Left ventricle myocardium inferior (tissue), 1 donor: ENCODE measurements at regions not wholly inside any gene's neighbourhood (a gene's known extent, or its start where the extent isn't known, plus 50 kb on each side); places are given as distances from the start of the nearest gene placed in this dataset.

Experiments
- DNase-seq: peaks from one replicate; pipeline ENCODE4 v3.0.0-alpha.2; 2020
- H3K27ac ChIP-seq: fragments of 200-600 bp; replicated peaks from 2 replicates; pipeline ENCODE4 v1.8.0; 2021
- H3K27me3 ChIP-seq: fragments of 200-600 bp; 2 replicates; pipeline ENCODE4 v1.8.0; 2021; ENCODE audit warnings: low read depth
- H3K36me3 ChIP-seq: fragments of 200-600 bp; 2 replicates; pipeline ENCODE4 v1.8.0; 2021
- H3K4me1 ChIP-seq: fragments of 200-600 bp; 2 replicates; pipeline ENCODE4 v1.8.0; 2021
- H3K4me3 ChIP-seq: fragments of 200-600 bp; 2 replicates; pipeline ENCODE4 v1.8.0; 2021; ENCODE audit warnings: mild to moderate bottlenecking, moderate library complexity
- H3K9me3 ChIP-seq: fragments of 200-600 bp; replicated peaks from 2 replicates; pipeline ENCODE4 v1.8.0; 2021
- CTCF ChIP-seq: fragments of 200-600 bp; IDR thresholded peaks from 2 replicates; pipeline ENCODE4 v1.8.0; 2021; ENCODE audit warnings: antibody characterized with exemption, mild to moderate bottlenecking, borderline replicate concordance
- intact Hi-C: fragments of 100-400 bp; cut with micrococcal nuclease; formaldehyde crosslinking; loops from one replicate; pipeline ENCODE4 v1.11.0; 2022
- donor health status: DM: no; HTN: yes; CAD: no; lungs with severe emphysema.

GRCh38 chr4:133592591-133592990 is 443.5 kb downstream of the PCDH10 start:
- H3K4me1 ChIP-seq: no peaks in the 10 kb centered on the region
- intact Hi-C loops: no loop called here
- H3K9me3 ChIP-seq: no peaks in the 10 kb centered on the region
- no peak for DNase-seq
- no peaks in the 10 kb centered on the region for H3K36me3 ChIP-seq
- H3K27ac ChIP-seq: no peak overlapping the region
- no peak for TF ChIP-seq CTCF
- no peak overlapping the region for H3K4me3 ChIP-seq
- no peaks in the 10 kb centered on the region for H3K27me3 ChIP-seq

- H3K4me1 ChIP-seq: no peaks in the 10 kb centered on the region
- no peaks in the 10 kb centered on the region for H3K9me3 ChIP-seq
- intact Hi-C loops: no loop called here
- H3K4me3 ChIP-seq: no peak overlapping the region
- H3K27ac ChIP-seq: no peak overlapping the region
- TF ChIP-seq CTCF: no peak
- H3K27me3 ChIP-seq: no peaks in the 10 kb centered on the region
- H3K36me3 ChIP-seq: no peaks in the 10 kb centered on the region
- no peak for DNase-seq
These were observed 443.0 kb downstream of the PCDH10 start for GRCh38 chr4:133592106-133592505.

- Histone ChIP-seq H3K9me3 (peaks cover 10% of the 10 kb centered on the region), H3K27ac (no peak overlapping the region), H3K4me3 (no peak overlapping the region), H3K4me1 (no peaks in the 10 kb centered on the region), H3K36me3 (no peaks in the 10 kb centered on the region), H3K27me3 (no peaks in the 10 kb centered on the region)
- no peak for TF ChIP-seq CTCF
- DNase-seq: no peak
- intact Hi-C loops: no loop called here
These were observed 439.2 kb downstream of the PCDH10 start for GRCh38 chr4:133588306-133588705.

- peaks cover 10% of the 10 kb centered on the region for H3K9me3 ChIP-seq
- no peak for DNase-seq
These were observed 436.2 kb downstream of the PCDH10 start for GRCh38 chr4:133585323-133585722.

GRCh38 chr4:133584714-133585113 is 435.6 kb downstream of the PCDH10 start:
- TF ChIP-seq CTCF: no peak
- intact Hi-C loops: no loop called here
- no peak overlapping the region for H3K4me3 ChIP-seq

More at GRCh38 chr4:133585323-133585722, 436.2 kb downstream of the PCDH10 start:
- intact Hi-C loops: no loop called here
- no peaks in the 10 kb centered on the region for H3K27me3 ChIP-seq
- H3K27ac ChIP-seq: no peak overlapping the region
- H3K36me3 ChIP-seq: no peaks in the 10 kb centered on the region
- H3K4me3 ChIP-seq: no peak overlapping the region
- no peak for TF ChIP-seq CTCF
- no peaks in the 10 kb centered on the region for H3K4me1 ChIP-seq

GRCh38 chr4:133581996-133582619 is 433.0 kb downstream of the PCDH10 start:
- intact Hi-C loops: no loop called here
- no peak for DNase-seq
- Histone ChIP-seq H3K27ac (no peak overlapping the region), H3K36me3 (no peaks in the 10 kb centered on the region), H3K4me3 (no peak overlapping the region), H3K4me1 (no peaks in the 10 kb centered on the region), H3K9me3 (peaks cover 10% of the 10 kb centered on the region), H3K27me3 (no peaks in the 10 kb centered on the region)
- TF ChIP-seq CTCF: no peak

More at GRCh38 chr4:133584714-133585113, 435.6 kb downstream of the PCDH10 start:
- no peak overlapping the region for H3K27ac ChIP-seq
- H3K4me1 ChIP-seq: no peaks in the 10 kb centered on the region
- H3K27me3 ChIP-seq: no peaks in the 10 kb centered on the region
- no peak for DNase-seq
- H3K36me3 ChIP-seq: no peaks in the 10 kb centered on the region
- H3K9me3 ChIP-seq: peaks cover 10% of the 10 kb centered on the region
